GM13976 (cell line): ENCODE measurements at regions not wholly inside any gene's neighbourhood (a gene's known extent, or its start where the extent isn't known, plus 50 kb on each side); places are given as distances from the start of the nearest gene placed in this dataset.

Source experiments
- DNase-seq: peaks from one replicate; pipeline ENCODE4 v3.0.0; 2012; ENCODE audit warnings: low spot score
- in situ Hi-C: fragments of 300-500 bp; cut with MboI; formaldehyde crosslinking; loops from one replicate; pipeline ENCODE4 v1.12.0; 2022; ENCODE audit warnings: low sequenced_read_pairs, mixed read lengths, inconsistent platforms; ENCODE audit not compliant: unreplicated experiment
- TF ChIP-seq, protein P1 (sequence below): IDR thresholded peaks from 2 replicates; pipeline ENCODE4 v1.5.1; 2012; ENCODE audit warnings: borderline replicate concordance, mild to moderate bottlenecking; ENCODE audit not compliant: insufficient read depth; ENCODE audit errors: extremely low read depth, missing control alignments, control extremely low read depth

DNA sequence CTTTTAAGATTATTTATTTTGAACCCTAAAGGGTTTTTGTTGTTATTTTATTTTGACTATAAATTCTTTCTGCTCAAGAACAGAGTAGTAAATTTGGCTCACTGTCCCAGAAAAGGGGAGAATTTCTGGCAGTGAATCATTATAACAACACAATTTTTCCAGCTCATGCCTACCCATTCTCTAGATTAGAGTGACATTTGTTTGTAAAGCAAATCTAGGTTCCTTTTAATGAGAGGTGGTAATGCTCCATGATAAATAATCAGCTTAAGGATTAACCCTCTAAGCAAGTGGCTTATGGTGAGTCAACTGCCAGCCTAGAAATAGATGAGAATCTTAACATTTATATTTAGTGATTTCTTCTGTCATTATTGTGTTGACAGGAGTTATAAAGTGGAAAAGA lies 409.2 kb downstream of the NFIB start:
- DNase-seq: no peak
- TF ChIP-seq, protein P1, sequence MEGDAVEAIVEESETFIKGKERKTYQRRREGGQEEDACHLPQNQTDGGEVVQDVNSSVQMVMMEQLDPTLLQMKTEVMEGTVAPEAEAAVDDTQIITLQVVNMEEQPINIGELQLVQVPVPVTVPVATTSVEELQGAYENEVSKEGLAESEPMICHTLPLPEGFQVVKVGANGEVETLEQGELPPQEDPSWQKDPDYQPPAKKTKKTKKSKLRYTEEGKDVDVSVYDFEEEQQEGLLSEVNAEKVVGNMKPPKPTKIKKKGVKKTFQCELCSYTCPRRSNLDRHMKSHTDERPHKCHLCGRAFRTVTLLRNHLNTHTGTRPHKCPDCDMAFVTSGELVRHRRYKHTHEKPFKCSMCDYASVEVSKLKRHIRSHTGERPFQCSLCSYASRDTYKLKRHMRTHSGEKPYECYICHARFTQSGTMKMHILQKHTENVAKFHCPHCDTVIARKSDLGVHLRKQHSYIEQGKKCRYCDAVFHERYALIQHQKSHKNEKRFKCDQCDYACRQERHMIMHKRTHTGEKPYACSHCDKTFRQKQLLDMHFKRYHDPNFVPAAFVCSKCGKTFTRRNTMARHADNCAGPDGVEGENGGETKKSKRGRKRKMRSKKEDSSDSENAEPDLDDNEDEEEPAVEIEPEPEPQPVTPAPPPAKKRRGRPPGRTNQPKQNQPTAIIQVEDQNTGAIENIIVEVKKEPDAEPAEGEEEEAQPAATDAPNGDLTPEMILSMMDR: no peak
- in situ Hi-C loops: no loop called here

- in situ Hi-C loops: no loop called here
- TF ChIP-seq, protein P1: no peak
- DNase-seq: no peak
Measured at GRCh38 chr9:13904311-13904710, 409.6 kb downstream of the NFIB start.

DNA sequence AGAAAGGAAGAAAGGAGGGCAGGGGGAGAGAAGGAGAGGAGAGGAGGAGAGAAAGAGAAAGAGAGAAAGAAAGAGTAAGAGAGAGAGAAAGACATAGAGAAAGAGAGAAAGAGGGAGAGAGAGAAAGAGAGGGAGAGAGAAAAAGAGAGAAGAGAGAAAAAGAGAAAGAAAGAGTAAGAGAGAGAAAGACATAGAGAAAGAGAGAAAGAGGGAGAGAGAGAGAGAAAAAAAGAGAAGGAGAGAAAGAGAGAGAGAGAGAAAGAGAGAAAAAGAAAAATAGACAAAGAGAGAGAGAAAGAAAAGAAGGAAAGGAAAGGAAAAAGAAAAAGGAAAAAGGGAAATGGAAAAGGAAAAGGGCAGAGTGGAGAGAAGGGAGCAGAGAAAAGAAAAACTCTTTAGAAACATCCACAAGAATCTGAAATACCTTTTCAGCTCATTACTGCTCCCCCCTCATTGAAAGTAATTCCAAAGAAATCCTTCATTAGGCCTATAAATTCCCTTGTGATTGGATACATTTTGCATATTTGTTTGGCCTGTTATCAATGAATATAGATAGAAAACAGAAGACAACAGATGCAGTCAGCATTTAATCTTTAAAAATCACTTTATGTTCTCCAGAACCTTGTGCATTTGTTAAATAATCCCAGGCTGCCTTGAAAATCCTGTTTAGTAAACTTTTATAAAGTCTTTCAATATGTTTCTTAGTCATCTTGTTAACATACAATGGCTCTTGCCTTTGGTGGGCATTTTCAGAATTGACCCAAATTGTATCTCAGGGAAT lies 411.5 kb downstream of the NFIB start:
- TF ChIP-seq, protein P1: no peak
- in situ Hi-C loops: no loop called here
- DNase-seq: no peak

DNA sequence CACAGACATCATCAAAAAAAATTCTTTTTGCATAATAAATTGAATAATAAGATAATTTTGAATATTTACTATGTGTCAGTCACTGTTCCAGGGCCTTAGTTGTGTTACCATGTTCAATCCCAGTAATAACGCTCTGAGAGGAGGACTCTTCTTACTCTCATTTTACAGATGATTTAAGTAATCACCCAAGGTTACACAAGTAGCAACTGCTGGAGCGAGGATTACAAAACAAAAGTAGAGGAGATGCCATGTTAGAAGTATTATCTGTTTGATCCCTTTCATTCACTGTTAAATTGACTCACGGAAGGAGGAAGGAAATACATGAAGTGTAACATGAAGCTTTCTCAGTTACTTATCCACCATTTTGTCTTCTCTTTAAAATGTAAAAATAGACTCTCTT lies 412.8 kb downstream of the NFIB start:
- DNase-seq: no peak
- in situ Hi-C loops: no loop called here

DNA sequence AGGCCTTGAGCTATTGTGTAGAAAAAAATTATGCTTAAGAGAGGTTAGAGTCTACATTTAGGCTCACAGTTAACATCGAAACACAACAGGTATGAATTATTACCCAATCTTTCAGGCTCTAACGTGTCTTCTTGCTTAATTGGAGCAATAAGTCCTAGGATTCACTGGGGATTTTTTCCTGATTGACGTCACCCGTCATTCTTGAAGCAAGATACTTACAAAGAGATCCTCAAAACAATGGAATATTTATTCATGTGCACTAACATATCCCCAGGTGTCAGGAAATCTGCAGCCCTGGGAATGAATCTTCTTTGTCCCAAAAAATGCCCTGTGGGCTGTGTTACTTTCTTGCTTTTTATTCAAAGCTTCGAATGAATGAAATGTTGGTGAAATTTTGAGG lies 413.5 kb downstream of the NFIB start:
- in situ Hi-C loops: no loop called here
- no peak for DNase-seq
- TF ChIP-seq, protein P1: no peak

More for the DNA sequence above, 412.8 kb downstream of the NFIB start:
- TF ChIP-seq, protein P1: no peak

DNA sequence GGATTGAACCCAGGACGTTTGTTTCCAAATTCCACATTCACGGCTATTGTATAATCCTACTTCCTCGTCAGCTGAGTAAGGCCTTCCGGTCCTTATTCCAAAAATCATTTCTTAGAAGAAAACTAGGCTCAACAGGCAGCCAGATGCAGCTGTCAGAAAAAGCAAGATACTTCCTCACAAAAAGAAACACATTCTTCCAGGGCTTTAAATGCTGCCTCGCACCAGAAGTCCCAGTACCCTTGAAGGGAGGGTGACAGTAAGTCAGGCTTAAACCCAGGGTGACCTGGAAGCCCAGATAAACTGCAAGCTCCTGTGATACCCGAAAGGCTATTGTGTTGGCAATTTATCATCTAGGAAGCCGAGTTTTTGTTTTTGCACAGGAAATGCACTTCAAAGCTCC lies 414.0 kb downstream of the NFIB start:
- in situ Hi-C loops: no loop called here
- DNase-seq: no peak

More for the DNA sequence above, 414.0 kb downstream of the NFIB start:
- TF ChIP-seq, protein P1: no peak
